H9 (cell line): ENCODE measurements at regions not wholly inside any gene's neighbourhood (a gene's known extent, or its start where the extent isn't known, plus 50 kb on each side); places are given as distances from the start of the nearest gene placed in this dataset.

Source experiments
- DNase-seq: peaks from one replicate; pipeline ENCODE4 v3.0.0-alpha.2; 2017
- H2AFZ ChIP-seq: one replicate; pipeline ENCODE4 v1.6.1; 2013; ENCODE audit warnings: mild to moderate bottlenecking, low read length, control low read depth, moderate library complexity
- H2AK5ac ChIP-seq: 2 replicates; pipeline ENCODE4 v1.6.1; 2013; ENCODE audit warnings: low read length, control low read depth, mixed read lengths; ENCODE audit not compliant: insufficient read length
- H2BK120ac ChIP-seq: one replicate; pipeline ENCODE4 v1.6.1; 2013; ENCODE audit warnings: low read depth, mild to moderate bottlenecking, low read length, control low read depth, inconsistent platforms; ENCODE audit not compliant: poor library complexity, severe bottlenecking
- H2BK12ac ChIP-seq: 2 replicates; pipeline ENCODE4 v1.6.1; 2013; ENCODE audit warnings: low read length, control low read depth, mixed read lengths, low read depth; ENCODE audit not compliant: insufficient read length
- H2BK15ac ChIP-seq: 2 replicates; pipeline ENCODE4 v1.6.1; 2013; ENCODE audit warnings: low read depth, low read length, control low read depth
- H2BK20ac ChIP-seq: one replicate; pipeline ENCODE4 v1.6.1; 2013; ENCODE audit warnings: low read depth, mild to moderate bottlenecking, low read length, control low read depth, inconsistent platforms; ENCODE audit not compliant: poor library complexity, severe bottlenecking
- H2BK5ac ChIP-seq: 2 replicates; pipeline ENCODE4 v1.6.1; 2013; ENCODE audit warnings: low read length, control low read depth, mixed read lengths; ENCODE audit not compliant: insufficient read length
- H3K14ac ChIP-seq: 2 replicates; pipeline ENCODE4 v1.6.1; 2013; ENCODE audit warnings: low read length, control low read depth; ENCODE audit not compliant: insufficient read depth
- H3K18ac ChIP-seq: 2 replicates; pipeline ENCODE4 v1.6.1; 2013; ENCODE audit warnings: low read depth, mild to moderate bottlenecking, mixed read lengths, low read length, control low read depth; ENCODE audit not compliant: insufficient read length
- H3K23ac ChIP-seq: 2 replicates; pipeline ENCODE4 v1.6.1; 2013; ENCODE audit warnings: low read length, control low read depth, mixed read lengths, low read depth; ENCODE audit not compliant: insufficient read length
- H3K23me2 ChIP-seq: 2 replicates; pipeline ENCODE4 v1.6.1; 2013; ENCODE audit warnings: low read depth, mild to moderate bottlenecking, mixed read lengths, low read length, control low read depth; ENCODE audit not compliant: insufficient read length, poor library complexity, severe bottlenecking
- H3K27ac ChIP-seq: 2 replicates; pipeline ENCODE4 v1.5.1; 2013; ENCODE audit warnings: low read length, control low read depth, mixed read lengths, low read depth; ENCODE audit not compliant: insufficient read length
- H3K27me3 ChIP-seq: 2 replicates; pipeline ENCODE4 v1.6.1; 2013; ENCODE audit warnings: low read length, control low read depth, inconsistent platforms; ENCODE audit not compliant: insufficient read depth
- H3K4ac ChIP-seq: 2 replicates; pipeline ENCODE4 v1.6.1; 2013; ENCODE audit warnings: low read depth, mild to moderate bottlenecking, control low read depth, inconsistent platforms, low read length, moderate library complexity
- H3K4me1 ChIP-seq: 2 replicates; pipeline ENCODE4 v1.6.1; 2013; ENCODE audit warnings: low read length, control low read depth, inconsistent platforms; ENCODE audit not compliant: insufficient read depth
- H3K4me2 ChIP-seq: 2 replicates; pipeline ENCODE4 v1.6.1; 2013; ENCODE audit warnings: low read length, control low read depth, mixed read lengths; ENCODE audit not compliant: insufficient read length, insufficient read depth
- H3K56ac ChIP-seq: 2 replicates; pipeline ENCODE4 v1.6.1; 2013; ENCODE audit warnings: low read depth, mild to moderate bottlenecking, mixed read lengths, low read length, control low read depth; ENCODE audit not compliant: insufficient read length
- H3K79me1 ChIP-seq: 2 replicates; pipeline ENCODE4 v1.6.1; 2013; ENCODE audit warnings: low read depth, mild to moderate bottlenecking, moderate library complexity, low read length, control low read depth, inconsistent platforms; ENCODE audit not compliant: insufficient read depth, poor library complexity, severe bottlenecking
- H3K79me2 ChIP-seq: 2 replicates; pipeline ENCODE4 v1.6.1; 2013; ENCODE audit warnings: low read length, control low read depth, inconsistent platforms; ENCODE audit not compliant: insufficient read depth
- H3K9ac ChIP-seq: 2 replicates; pipeline ENCODE4 v1.6.1; 2013; ENCODE audit warnings: low read length, control low read depth, mixed read lengths; ENCODE audit not compliant: insufficient read length; ENCODE audit errors: extremely low read depth
- H3K9me3 ChIP-seq: one replicate; pipeline ENCODE4 v1.6.1; 2013; ENCODE audit warnings: low read depth, low read length, inconsistent platforms; ENCODE audit not compliant: control insufficient read depth
- H3T11ph ChIP-seq: one replicate; pipeline ENCODE4 v1.6.1; 2013; ENCODE audit warnings: mild to moderate bottlenecking, low read length, control low read depth, inconsistent platforms
- H4K20me1 ChIP-seq: one replicate; pipeline ENCODE4 v1.6.1; 2013; ENCODE audit not compliant: control insufficient read depth, insufficient read length, insufficient read depth
- H4K5ac ChIP-seq: 2 replicates; pipeline ENCODE4 v1.6.1; 2013; ENCODE audit warnings: low read depth, mild to moderate bottlenecking, mixed read lengths, low read length, control low read depth; ENCODE audit not compliant: insufficient read length
- H4K8ac ChIP-seq: replicated peaks from 2 replicates; pipeline ENCODE4 v1.6.1; 2013; ENCODE audit warnings: low read length, control low read depth, mixed read lengths, low read depth; ENCODE audit not compliant: insufficient read length
- H4K91ac ChIP-seq: 2 replicates; pipeline ENCODE4 v1.6.1; 2013; ENCODE audit warnings: low read depth, mild to moderate bottlenecking, moderate library complexity, mixed read lengths, low read length, control low read depth; ENCODE audit not compliant: insufficient read length
- H3K27ac Mint-ChIP-seq, 3 experiments: 2 replicates in 2 of 3; 3 replicates in 1 of 3; pipeline ENCODE4 v1.8.0; 2020 to 2021; ENCODE audit warnings: mixed read lengths in 3 of 3, mild to moderate bottlenecking in 1 of 3, moderate library complexity in 1 of 3
- H3K27me3 Mint-ChIP-seq: 2 replicates; pipeline ENCODE4 v1.8.0; 2021; ENCODE audit warnings: low read depth, mild to moderate bottlenecking, moderate library complexity, mixed read lengths
- H3K36me3 Mint-ChIP-seq, 3 experiments: 2 replicates in 2 of 3; 3 replicates in 1 of 3; pipeline ENCODE4 v1.8.0; 2020 to 2021; ENCODE audit warnings: low read depth in 3 of 3, mixed read lengths in 3 of 3; ENCODE audit not compliant: insufficient read depth in 1 of 3
- H3K4me1 Mint-ChIP-seq, 2 experiments: 2 replicates each; pipeline ENCODE4 v1.8.0; 2020; ENCODE audit warnings: mixed read lengths in 2 of 2
- H3K4me3 Mint-ChIP-seq, 2 experiments: 2 replicates in 1 of 2; 3 replicates in 1 of 2; pipeline ENCODE4 v1.8.0; 2020 to 2021; ENCODE audit warnings: mild to moderate bottlenecking in 2 of 2, mixed read lengths in 2 of 2, moderate library complexity in 1 of 2
- H3K9me3 Mint-ChIP-seq, 2 experiments: 2 replicates in 1 of 2; 3 replicates in 1 of 2; pipeline ENCODE4 v1.8.0; 2020; ENCODE audit warnings: mild to moderate bottlenecking in 2 of 2, mixed read lengths in 2 of 2, moderate library complexity in 1 of 2
- WGBS: extraction: QIAGEN DNeasy Blood & Tissue Kit; methylation state at CpG from one replicate; pipeline ENCODE4 v1.1.7; 2013; ENCODE audit warnings: missing lambda C conversion rate, low lambda C conversion rate, mixed read lengths; ENCODE audit not compliant: insufficient read length; ENCODE audit errors: extremely low coverage; 5-methylcytosine and 5-hydroxymethylcytosine counted together
- TF ChIP-seq, protein P1 (sequence below): fragments of 200-600 bp; sonication (generic); conservative IDR thresholded peaks from 3 replicates; pipeline ENCODE4 v1.8.0; 2021; ENCODE audit warnings: antibody characterized with exemption, mild to moderate bottlenecking

DNA sequence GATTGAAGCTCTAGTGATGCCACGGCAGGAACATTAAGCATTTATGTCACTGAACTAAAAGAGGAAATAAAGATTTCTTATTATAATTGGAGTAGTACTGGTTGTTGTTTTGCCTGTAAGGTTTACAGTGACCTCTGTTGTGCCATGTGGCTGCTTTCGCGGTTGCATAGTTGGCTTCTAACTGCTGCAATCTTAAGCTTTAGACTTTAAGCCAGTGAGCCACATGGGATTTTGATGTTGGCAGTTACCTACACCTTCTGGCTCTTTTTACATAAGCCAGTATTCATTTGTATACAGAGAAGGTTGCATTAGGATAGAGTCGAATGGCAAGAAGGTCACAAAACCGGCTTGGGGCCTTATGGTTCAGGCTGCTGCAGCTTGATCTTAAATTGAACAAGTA lies 1311.6 kb downstream of the RAPGEF2 start:
- no peak overlapping the region for H2BK5ac ChIP-seq
- no peaks in the 10 kb centered on the region for H3K27me3 ChIP-seq
- no peak overlapping the region for H2BK20ac ChIP-seq
- no peaks in the 10 kb centered on the region for H3K23me2 ChIP-seq
- WGBS: no CpG with 5 or more reads among the region's 5 CpGs
- H3K14ac ChIP-seq: no peak overlapping the region
- no peaks in the 10 kb centered on the region for H4K20me1 ChIP-seq
- H2BK15ac ChIP-seq: no peak overlapping the region
- Mint-ChIP-seq H3K36me3 (no peaks in the 10 kb centered on the region), H3K4me3 (no peak overlapping the region), H3K9me3 (no peaks in the 10 kb centered on the region), H3K4me1 (no peaks in the 10 kb centered on the region), H3K27ac (no peak overlapping the region), H3K27me3 (no peaks in the 10 kb centered on the region)
- H3K9me3 ChIP-seq: no peaks in the 10 kb centered on the region
- DNase-seq: no peak
- H3T11ph ChIP-seq: no peak overlapping the region
- H3K4me1 ChIP-seq: no peaks in the 10 kb centered on the region
- H4K5ac ChIP-seq: no peak overlapping the region
- H3K23ac ChIP-seq: no peak overlapping the region
- H2BK12ac ChIP-seq: no peak overlapping the region
- H2AFZ ChIP-seq: no peak overlapping the region
- no peak overlapping the region for H3K4ac ChIP-seq
- H3K27ac ChIP-seq: no peak overlapping the region
- TF ChIP-seq, protein P1, sequence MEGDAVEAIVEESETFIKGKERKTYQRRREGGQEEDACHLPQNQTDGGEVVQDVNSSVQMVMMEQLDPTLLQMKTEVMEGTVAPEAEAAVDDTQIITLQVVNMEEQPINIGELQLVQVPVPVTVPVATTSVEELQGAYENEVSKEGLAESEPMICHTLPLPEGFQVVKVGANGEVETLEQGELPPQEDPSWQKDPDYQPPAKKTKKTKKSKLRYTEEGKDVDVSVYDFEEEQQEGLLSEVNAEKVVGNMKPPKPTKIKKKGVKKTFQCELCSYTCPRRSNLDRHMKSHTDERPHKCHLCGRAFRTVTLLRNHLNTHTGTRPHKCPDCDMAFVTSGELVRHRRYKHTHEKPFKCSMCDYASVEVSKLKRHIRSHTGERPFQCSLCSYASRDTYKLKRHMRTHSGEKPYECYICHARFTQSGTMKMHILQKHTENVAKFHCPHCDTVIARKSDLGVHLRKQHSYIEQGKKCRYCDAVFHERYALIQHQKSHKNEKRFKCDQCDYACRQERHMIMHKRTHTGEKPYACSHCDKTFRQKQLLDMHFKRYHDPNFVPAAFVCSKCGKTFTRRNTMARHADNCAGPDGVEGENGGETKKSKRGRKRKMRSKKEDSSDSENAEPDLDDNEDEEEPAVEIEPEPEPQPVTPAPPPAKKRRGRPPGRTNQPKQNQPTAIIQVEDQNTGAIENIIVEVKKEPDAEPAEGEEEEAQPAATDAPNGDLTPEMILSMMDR: no peak
- H3K79me2 ChIP-seq: no peaks in the 10 kb centered on the region
- no peak overlapping the region for H4K8ac ChIP-seq
- H4K91ac ChIP-seq: no peak overlapping the region
- no peak overlapping the region for H3K18ac ChIP-seq
- no peak overlapping the region for H2AK5ac ChIP-seq
- no peak overlapping the region for H3K4me2 ChIP-seq
- no peak overlapping the region for H3K56ac ChIP-seq
- no peak overlapping the region for H2BK120ac ChIP-seq
- H3K9ac ChIP-seq: no peak overlapping the region
- H3K79me1 ChIP-seq: no peaks in the 10 kb centered on the region
